NCI-H524 treated with DMSO at 0.1 percent for 48 hours (cell line): ENCODE measurements at regions not wholly inside any gene's neighbourhood (a gene's known extent, or its start where the extent isn't known, plus 50 kb on each side); places are given as distances from the start of the nearest gene placed in this dataset.
"Not testable (repeated sequence)": the region's sequence is repeated elsewhere in the genome, so short reads cannot be mapped to it uniquely, and the experiment has no call there.

Experiments used
- DNase-seq: peaks from one replicate; lab custom pipeline; 2025; lab: John Stamatoyannopoulos, UW

GRCh38 chr2:167592441-167592840, 655.0 kb downstream of the STK39 start:
- no peak for DNase-seq

GRCh38 chr2:167582619-167583018, 664.8 kb downstream of the STK39 start:
- DNase-seq, result no peak

GRCh38 chr2:167581961-167582574, 665.3 kb downstream of the STK39 start:
- DNase-seq, result peak; percentile 75

GRCh38 chr2:167579826-167580225, 667.6 kb downstream of the STK39 start:
- DNase-seq, result no peak

GRCh38 chr2:167575276-167575675, 672.1 kb downstream of the STK39 start:
- DNase-seq, result no peak

GRCh38 chr2:167572883-167573619, 674.3 kb downstream of the STK39 start:
- no peak for DNase-seq

- no peak for DNase-seq
These were observed 677.0 kb downstream of the STK39 start for GRCh38 chr2:167570370-167570769.

GRCh38 chr2:167563885-167564619, 675.8 kb downstream of the XIRP2 start:
- not testable (repeated sequence) for DNase-seq

GRCh38 chr2:167558272-167558991, 670.2 kb downstream of the XIRP2 start:
- not testable (repeated sequence) for DNase-seq

GRCh38 chr2:167555098-167555720, 666.9 kb downstream of the XIRP2 start:
- DNase-seq, result no peak

GRCh38 chr2:167553635-167554034, 665.4 kb downstream of the XIRP2 start:
- no peak for DNase-seq

GRCh38 chr2:167551416-167551815, 663.1 kb downstream of the XIRP2 start:
- no peak for DNase-seq

GRCh38 chr2:167550448-167550847, 662.2 kb downstream of the XIRP2 start:
- peak; percentile 9 for DNase-seq

- no peak for DNase-seq
These were observed 660.1 kb downstream of the XIRP2 start for GRCh38 chr2:167548396-167548795.

- no peak for DNase-seq
These were observed 656.3 kb downstream of the XIRP2 start for GRCh38 chr2:167544602-167545001.

GRCh38 chr2:167543721-167544120, 655.4 kb downstream of the XIRP2 start:
- no peak for DNase-seq

GRCh38 chr2:167537743-167538142, 649.5 kb downstream of the XIRP2 start:
- DNase-seq, result no peak

GRCh38 chr2:167534443-167534842, 646.2 kb downstream of the XIRP2 start:
- no peak for DNase-seq

GRCh38 chr2:167524786-167525185, 636.5 kb downstream of the XIRP2 start:
- no peak for DNase-seq

- no peak for DNase-seq
These were observed 621.9 kb downstream of the XIRP2 start for GRCh38 chr2:167510071-167510759.

GRCh38 chr2:167509586-167509985, 621.3 kb downstream of the XIRP2 start:
- DNase-seq, result no peak
